Loucy (cell line): ENCODE measurements at regions not wholly inside any gene's neighbourhood (a gene's known extent, or its start where the extent isn't known, plus 50 kb on each side); places are given as distances from the start of the nearest gene placed in this dataset.
"Not testable (repeated sequence)": the region's sequence is repeated elsewhere in the genome, so short reads cannot be mapped to it uniquely, and the experiment has no call there.

Experiments used
- H2AFZ ChIP-seq: fragments of 200-600 bp; sonication (generic); 2 replicates; pipeline ENCODE4 v1.6.0; 2016; ENCODE audit warnings: antibody characterized with exemption, mild to moderate bottlenecking, low read length, moderate library complexity
- H3F3A ChIP-seq: fragments of 200-600 bp; 2 replicates; pipeline ENCODE4 v1.6.0; 2016; ENCODE audit warnings: antibody characterized with exemption, low read depth, mild to moderate bottlenecking
- H3K27me3 ChIP-seq: fragments of 200-600 bp; sonication (generic); 2 replicates; pipeline ENCODE4 v1.6.1; 2014; ENCODE audit warnings: low read length, mild to moderate bottlenecking; ENCODE audit not compliant: insufficient read depth, poor library complexity, severe bottlenecking
- H3K36me3 ChIP-seq: fragments of 200-600 bp; sonication (generic); 2 replicates; pipeline ENCODE4 v1.6.1; 2016; ENCODE audit warnings: low read length; ENCODE audit not compliant: insufficient read depth
- H3K4me1 ChIP-seq: fragments of 200-600 bp; sonication (generic); 2 replicates; pipeline ENCODE4 v1.5.1; 2014; ENCODE audit warnings: low read length, mild to moderate bottlenecking; ENCODE audit not compliant: insufficient read depth, poor library complexity, severe bottlenecking
- H3K4me2 ChIP-seq: fragments of 200-600 bp; sonication (generic); 2 replicates; pipeline ENCODE4 v1.6.0; 2014; ENCODE audit warnings: antibody characterized with exemption, low read length, low read depth, mild to moderate bottlenecking; ENCODE audit not compliant: poor library complexity, severe bottlenecking
- H3K4me3 ChIP-seq: fragments of 200-600 bp; sonication (generic); 2 replicates; pipeline ENCODE4 v1.5.1; 2014; ENCODE audit warnings: low read length, mild to moderate bottlenecking, mixed read lengths; ENCODE audit not compliant: poor library complexity, severe bottlenecking
- H3K79me2 ChIP-seq: fragments of 200-600 bp; sonication (generic); 2 replicates; pipeline ENCODE4 v1.6.1; 2014; ENCODE audit warnings: low read length; ENCODE audit not compliant: insufficient read depth
- H3K9ac ChIP-seq: fragments of 200-600 bp; sonication (generic); 2 replicates; pipeline ENCODE4 v1.6.0; 2014; ENCODE audit warnings: mild to moderate bottlenecking, low read depth, low read length, moderate library complexity; ENCODE audit not compliant: poor library complexity, severe bottlenecking
- H3K9me2 ChIP-seq: fragments of 200-600 bp; sonication (generic); replicated peaks from 2 replicates; pipeline ENCODE4 v1.6.1; 2016; ENCODE audit warnings: low read depth, low read length, mixed read lengths
- H3K9me3 ChIP-seq: fragments of 200-600 bp; sonication (generic); 2 replicates; pipeline ENCODE4 v1.6.1; 2014; ENCODE audit warnings: mild to moderate bottlenecking, antibody characterized with exemption, low read length, low read depth; ENCODE audit not compliant: insufficient read depth
- H4K20me1 ChIP-seq: fragments of 200-600 bp; sonication (generic); 2 replicates; pipeline ENCODE4 v1.6.0; 2014; ENCODE audit warnings: antibody characterized with exemption, low read length, mild to moderate bottlenecking; ENCODE audit not compliant: insufficient read depth, poor library complexity, severe bottlenecking
- CTCF ChIP-seq: fragments of 200-600 bp; sonication (generic); conservative IDR thresholded peaks from 2 replicates; pipeline ENCODE4 v1.5.1; 2014; ENCODE audit warnings: mild to moderate bottlenecking, antibody characterized with exemption, low read length
- EZH2phosphoT487 ChIP-seq: fragments of 200-600 bp; IDR thresholded peaks from 2 replicates; pipeline ENCODE4 v1.6.1; 2018; ENCODE audit warnings: antibody characterized with exemption, mild to moderate bottlenecking, moderate library complexity, borderline replicate concordance

GRCh38 chr4:187090401-187090800 is 366.7 kb upstream of the FAT1 start:
- Histone ChIP-seq H3K9ac (no peak overlapping the region), H3F3A (no peaks in the 10 kb centered on the region), H3K9me3 (peaks cover 4% of the 10 kb centered on the region; the same call in 1 of the 2 replicates), H3K4me1 (no peaks in the 10 kb centered on the region), H3K4me2 (no peak overlapping the region), H3K9me2 (no peaks in the 10 kb centered on the region; the same call in 1 of the 2 replicates), H3K79me2 (no peaks in the 10 kb centered on the region), H3K4me3 (no peak overlapping the region), H4K20me1 (no peaks in the 10 kb centered on the region), H3K36me3 (no peaks in the 10 kb centered on the region), H2AFZ (no peak overlapping the region), H3K27me3 (no peaks in the 10 kb centered on the region)
- TF ChIP-seq CTCF (no peak), EZH2phosphoT487 (no peak)

GRCh38 chr4:187090832-187091231 is 367.2 kb upstream of the FAT1 start:
- H3K27me3 ChIP-seq, H3K4me2 ChIP-seq, H4K20me1 ChIP-seq, H3K9ac ChIP-seq, H2AFZ ChIP-seq, H3K9me2 ChIP-seq, H3K9me3 ChIP-seq, H3K4me1 ChIP-seq, H3K36me3 ChIP-seq, H3F3A ChIP-seq, H3K79me2 ChIP-seq, H3K4me3 ChIP-seq: not testable (repeated sequence)

GRCh38 chr4:187094144-187094543 is 370.5 kb upstream of the FAT1 start:
- Histone ChIP-seq H2AFZ (no peak overlapping the region), H3F3A (no peaks in the 10 kb centered on the region), H3K4me1 (no peaks in the 10 kb centered on the region), H4K20me1 (no peaks in the 10 kb centered on the region), H3K27me3 (no peaks in the 10 kb centered on the region), H3K79me2 (no peaks in the 10 kb centered on the region), H3K9me3 (peaks cover 4% of the 10 kb centered on the region; the same call in 1 of the 2 replicates), H3K9me2 (no peaks in the 10 kb centered on the region), H3K9ac (no peak overlapping the region), H3K4me3 (no peak overlapping the region), H3K36me3 (no peaks in the 10 kb centered on the region), H3K4me2 (no peak overlapping the region)
- TF ChIP-seq EZH2phosphoT487 (no peak), CTCF (no peak)

- no peaks in the 10 kb centered on the region for H3F3A ChIP-seq
- TF ChIP-seq CTCF: no peak
- no peak for TF ChIP-seq EZH2phosphoT487
- no peaks in the 10 kb centered on the region for H3K36me3 ChIP-seq
- H3K9ac ChIP-seq: no peak overlapping the region
- H3K9me3 ChIP-seq: no peaks in the 10 kb centered on the region; the same call in 1 of the 2 replicates
- H3K9me2 ChIP-seq: no peaks in the 10 kb centered on the region
- no peak overlapping the region for H2AFZ ChIP-seq
- H3K27me3 ChIP-seq: no peaks in the 10 kb centered on the region
- no peaks in the 10 kb centered on the region for H3K79me2 ChIP-seq
- H4K20me1 ChIP-seq: no peaks in the 10 kb centered on the region
- no peak overlapping the region for H3K4me2 ChIP-seq
- H3K4me1 ChIP-seq: no peaks in the 10 kb centered on the region
- no peak overlapping the region for H3K4me3 ChIP-seq
Observed at GRCh38 chr4:187098429-187098828, 374.8 kb upstream of the FAT1 start.
